CD4-positive, alpha-beta memory T cell (primary cell): ENCODE measurements at regions not wholly inside any gene's neighbourhood (a gene's known extent, or its start where the extent isn't known, plus 50 kb on each side); places are given as distances from the start of the nearest gene placed in this dataset.
"Not testable (repeated sequence)": the region's sequence is repeated elsewhere in the genome, so short reads cannot be mapped to it uniquely, and the experiment has no call there.

Experiments
- CTCF ChIA-PET: fragments of 350-600 bp; sonication (Branson Sonifier 250); formaldehyde crosslinking; loops from one replicate; lab custom pipeline; 2021; ENCODE audit warnings: inconsistent platforms; ENCODE audit not compliant: partially characterized antibody; lab: Charles Lee
- POLR2A ChIA-PET: fragments of 350-600 bp; sonication (Branson Sonifier 250); formaldehyde crosslinking; loops from one replicate; lab custom pipeline; 2021; ENCODE audit not compliant: partially characterized antibody; lab: Charles Lee
- DNase-seq, 5 donors: peaks; one replicate each; pipeline versions ENCODE4 v3.0.0 to v3.0.0-alpha.2; 2020 to 2022; ENCODE audit warnings: mixed read lengths in 1 of 5
- H3K27ac ChIP-seq: one replicate; pipeline ENCODE4 v1.7.0; 2013; ENCODE audit warnings: low read depth, low read length
- H3K27me3 ChIP-seq: 2 replicates; pipeline ENCODE4 v1.7.0; 2013; ENCODE audit warnings: mild to moderate bottlenecking, low read length, moderate library complexity; ENCODE audit not compliant: insufficient read depth
- H3K36me3 ChIP-seq: 2 replicates; pipeline ENCODE4 v1.7.0; 2013; ENCODE audit warnings: mild to moderate bottlenecking, low read length, moderate library complexity; ENCODE audit not compliant: insufficient read depth
- H3K4me1 ChIP-seq: 2 replicates; pipeline ENCODE4 v1.7.0; 2013; ENCODE audit warnings: mild to moderate bottlenecking, low read length, moderate library complexity; ENCODE audit not compliant: insufficient read depth
- H3K4me3 ChIP-seq, 2 donors: one replicate each; pipeline ENCODE4 v1.7.0; 2013; ENCODE audit warnings: low read length in 2 of 2, mild to moderate bottlenecking in 1 of 2
- H3K9me3 ChIP-seq, 2 donors: one replicate each; pipeline ENCODE4 v1.7.0; 2013; ENCODE audit warnings: low read length in 2 of 2, control low read depth in 1 of 2; ENCODE audit not compliant: control insufficient read depth in 1 of 2
- H3K27ac Mint-ChIP-seq, 7 donors: one replicate each; pipeline ENCODE4 v1.8.0; 2020 to 2021; ENCODE audit warnings: mixed read lengths in 7 of 7, mild to moderate bottlenecking in 6 of 7, inconsistent platforms in 3 of 7, moderate library complexity in 3 of 7
- H3K27me3 Mint-ChIP-seq, 2 donors: one replicate each; pipeline ENCODE4 v1.8.0; 2020 to 2021; ENCODE audit warnings: mixed read lengths in 2 of 2
- H3K36me3 Mint-ChIP-seq, 2 donors: one replicate each; pipeline ENCODE4 v1.8.0; 2020 to 2021; ENCODE audit warnings: mixed read lengths in 2 of 2, inconsistent platforms in 1 of 2, mild to moderate bottlenecking in 1 of 2
- H3K4me1 Mint-ChIP-seq, 4 donors: one replicate each; pipeline ENCODE4 v1.8.0; 2020 to 2021; ENCODE audit warnings: mixed read lengths in 4 of 4, mild to moderate bottlenecking in 1 of 4
- H3K4me3 Mint-ChIP-seq, 8 donors: one replicate each; pipeline ENCODE4 v1.8.0; 2020 to 2021; ENCODE audit warnings: mixed read lengths in 8 of 8, mild to moderate bottlenecking in 7 of 8, moderate library complexity in 6 of 8, inconsistent platforms in 3 of 8
- H3K9me3 Mint-ChIP-seq, 8 donors: one replicate each; pipeline ENCODE4 v1.8.0; 2020 to 2021; ENCODE audit warnings: mixed read lengths in 8 of 8, mild to moderate bottlenecking in 5 of 8, inconsistent platforms in 3 of 8, moderate library complexity in 1 of 8
- intact Hi-C: fragments of 100-400 bp; cut with micrococcal nuclease; formaldehyde crosslinking; loops from one replicate; pipeline ENCODE4 v1.15.1; 2023

- H3K27me3 Mint-ChIP-seq = no peaks in the 10 kb centered on the region
- POLR2A ChIA-PET = no interaction called here
- CTCF ChIA-PET = no interaction called here
Observed at GRCh38 chr4:130028552-130028951, 932.6 kb downstream of the C4orf33 start.

DNA sequence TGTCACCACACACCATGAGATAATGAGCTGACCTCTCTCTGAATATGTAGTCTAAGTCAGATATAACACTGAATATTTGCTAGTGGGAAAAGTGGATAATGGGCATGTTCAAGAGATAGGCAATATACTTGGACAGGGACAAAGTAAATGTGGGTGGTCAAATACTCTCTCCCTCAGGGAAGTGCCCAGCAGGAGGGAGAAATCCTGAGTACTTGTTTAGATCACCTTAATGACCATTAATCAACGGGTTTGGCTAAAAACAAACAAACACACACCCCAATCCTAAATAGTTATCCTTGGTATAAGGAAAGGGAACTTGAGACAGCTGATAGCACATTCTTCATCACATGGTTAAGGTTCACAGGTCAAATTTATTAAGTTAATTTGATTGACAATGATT, 933.5 kb downstream of the C4orf33 start:
- H3K4me3 Mint-ChIP-seq = no peak overlapping the region
- H3K4me1 Mint-ChIP-seq = no peaks in the 10 kb centered on the region
- no peaks in the 10 kb centered on the region for H3K27me3 ChIP-seq
- POLR2A ChIA-PET = no interaction called here
- H3K4me3 ChIP-seq = no peak overlapping the region
- H3K4me1 ChIP-seq = no peaks in the 10 kb centered on the region
- no peaks in the 10 kb centered on the region for H3K9me3 ChIP-seq
- intact Hi-C loops = no loop called here
- no peaks in the 10 kb centered on the region for H3K36me3 Mint-ChIP-seq
- peaks cover 0 to 2% (median 0%) of the 10 kb centered on the region in 8 donors for H3K9me3 Mint-ChIP-seq
- no peak overlapping the region for H3K27ac Mint-ChIP-seq
- H3K27ac ChIP-seq = no peak overlapping the region
- H3K36me3 ChIP-seq = no peaks in the 10 kb centered on the region
- CTCF ChIA-PET = no interaction called here
- DNase-seq = no peak
- H3K27me3 Mint-ChIP-seq = no peaks in the 10 kb centered on the region

More at GRCh38 chr4:130028552-130028951, 932.6 kb downstream of the C4orf33 start:
- Histone ChIP-seq H3K36me3 (no peaks in the 10 kb centered on the region), H3K4me1 (no peaks in the 10 kb centered on the region), H3K27ac (no peak overlapping the region), H3K4me3 (no peak overlapping the region), H3K9me3 (no peaks in the 10 kb centered on the region), H3K27me3 (no peaks in the 10 kb centered on the region)
- Mint-ChIP-seq H3K4me3 (no peak overlapping the region), H3K27ac (no peak overlapping the region), H3K4me1 (no peaks in the 10 kb centered on the region), H3K36me3 (no peaks in the 10 kb centered on the region), H3K9me3 (peaks cover 0 to 2% (median 0%) of the 10 kb centered on the region in 8 donors)
- intact Hi-C loops = no loop called here
- no peak for DNase-seq

DNA sequence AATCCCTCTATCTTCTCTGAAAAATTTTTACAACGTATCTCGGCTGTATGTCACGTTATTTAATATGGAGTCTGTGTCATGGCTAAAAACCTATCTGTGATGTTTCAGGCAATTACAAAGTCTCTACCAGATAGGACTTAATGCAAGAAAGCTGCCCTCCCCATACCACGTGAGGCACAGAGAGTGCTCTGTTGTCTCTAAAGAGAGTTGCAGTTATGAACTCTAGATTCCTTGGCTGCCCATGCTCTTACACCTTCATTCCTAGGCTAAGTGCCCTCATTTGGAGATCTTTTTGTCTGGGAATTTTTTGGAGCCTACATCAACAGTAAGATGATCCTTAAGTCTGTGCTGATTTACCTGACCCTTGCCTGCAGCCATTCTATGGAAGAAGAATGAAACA, 935.9 kb downstream of the C4orf33 start:
- no peaks in the 10 kb centered on the region for H3K36me3 Mint-ChIP-seq
- Histone ChIP-seq H3K27ac (no peak overlapping the region), H3K9me3 (no peaks in the 10 kb centered on the region), H3K27me3 (no peaks in the 10 kb centered on the region), H3K4me3 (no peak overlapping the region), H3K36me3 (no peaks in the 10 kb centered on the region), H3K4me1 (no peaks in the 10 kb centered on the region)
- POLR2A ChIA-PET = no interaction called here
- peaks cover 0 to 1% (median 0%) of the 10 kb centered on the region in 8 donors for H3K9me3 Mint-ChIP-seq
- no peaks in the 10 kb centered on the region for H3K27me3 Mint-ChIP-seq
- CTCF ChIA-PET = no interaction called here
- no peaks in the 10 kb centered on the region for H3K4me1 Mint-ChIP-seq
- H3K27ac Mint-ChIP-seq = no peak overlapping the region
- no peak for DNase-seq
- intact Hi-C loops = no loop called here
- H3K4me3 Mint-ChIP-seq = no peak overlapping the region

GRCh38 chr4:130033657-130034056, 937.7 kb downstream of the C4orf33 start:
- H3K9me3 Mint-ChIP-seq, H3K27me3 ChIP-seq, H3K27ac Mint-ChIP-seq, H3K4me3 ChIP-seq, CTCF ChIA-PET, H3K4me1 ChIP-seq, H3K4me1 Mint-ChIP-seq, H3K4me3 Mint-ChIP-seq, intact Hi-C loops, H3K9me3 ChIP-seq, H3K27ac ChIP-seq, POLR2A ChIA-PET, H3K36me3 ChIP-seq, H3K27me3 Mint-ChIP-seq, H3K36me3 Mint-ChIP-seq, DNase-seq: not testable (repeated sequence)

- Mint-ChIP-seq H3K4me3 (no peak overlapping the region), H3K27ac (no peak overlapping the region), H3K9me3 (peaks cover 0 to 6% (median 2%) of the 10 kb centered on the region in 8 donors), H3K27me3 (no peaks in the 10 kb centered on the region), H3K4me1 (no peaks in the 10 kb centered on the region), H3K36me3 (no peaks in the 10 kb centered on the region)
- ChIA-PET CTCF (no interaction called here), POLR2A (no interaction called here)
- Histone ChIP-seq H3K4me1 (no peaks in the 10 kb centered on the region), H3K9me3 (no peaks in the 10 kb centered on the region), H3K4me3 (no peak overlapping the region), H3K27me3 (no peaks in the 10 kb centered on the region), H3K27ac (no peak overlapping the region), H3K36me3 (no peaks in the 10 kb centered on the region)
- intact Hi-C loops = no loop called here
- no peak for DNase-seq
Observed at GRCh38 chr4:130034876-130035275, 938.9 kb downstream of the C4orf33 start.

GRCh38 chr4:130035391-130035790, 939.4 kb downstream of the C4orf33 start:
- Mint-ChIP-seq H3K27ac (no peak overlapping the region), H3K27me3 (no peaks in the 10 kb centered on the region), H3K36me3 (no peaks in the 10 kb centered on the region), H3K4me1 (no peaks in the 10 kb centered on the region), H3K9me3 (peaks cover 0 to 6% (median 2%) of the 10 kb centered on the region in 8 donors), H3K4me3 (no peak overlapping the region)
- POLR2A ChIA-PET = no interaction called here
- no peak for DNase-seq
- Histone ChIP-seq H3K9me3 (no peaks in the 10 kb centered on the region), H3K4me1 (no peaks in the 10 kb centered on the region), H3K27me3 (no peaks in the 10 kb centered on the region), H3K4me3 (no peak overlapping the region), H3K27ac (no peak overlapping the region), H3K36me3 (no peaks in the 10 kb centered on the region)
- intact Hi-C loops = no loop called here
- CTCF ChIA-PET = no interaction called here

GRCh38 chr4:130037866-130038265, 941.9 kb downstream of the C4orf33 start:
- H3K4me3 ChIP-seq, H3K36me3 ChIP-seq, POLR2A ChIA-PET, CTCF ChIA-PET, H3K9me3 ChIP-seq, DNase-seq, H3K27me3 Mint-ChIP-seq, H3K4me1 ChIP-seq, H3K4me1 Mint-ChIP-seq, H3K27ac ChIP-seq, H3K9me3 Mint-ChIP-seq, intact Hi-C loops, H3K4me3 Mint-ChIP-seq, H3K36me3 Mint-ChIP-seq, H3K27me3 ChIP-seq: not testable (repeated sequence)
- peak overlapping the region in 1 of 7 donors; percentile 24 for H3K27ac Mint-ChIP-seq

DNA sequence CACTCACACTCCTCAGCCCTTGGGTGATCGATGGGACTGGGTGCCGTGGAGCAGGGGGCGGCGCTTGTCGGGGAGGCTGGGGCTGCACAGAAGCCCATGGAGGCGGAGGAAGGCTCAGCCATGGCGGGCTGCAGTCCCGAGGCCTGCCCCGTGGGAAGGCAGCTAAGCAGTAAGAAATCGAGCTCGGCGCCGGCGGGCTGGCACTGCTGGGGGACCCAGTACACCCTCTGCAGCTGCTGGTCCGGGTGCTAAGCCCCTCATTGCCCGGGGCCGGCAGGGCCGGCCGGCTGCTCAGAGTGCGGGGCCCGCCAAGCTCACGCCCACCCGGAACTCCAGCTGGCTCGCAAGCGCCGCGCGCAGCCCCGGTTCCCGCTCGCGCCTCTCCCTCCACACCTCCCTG, 942.6 kb downstream of the C4orf33 start:
- H3K4me3 ChIP-seq, H3K9me3 ChIP-seq, H3K27ac ChIP-seq, POLR2A ChIA-PET, H3K27me3 Mint-ChIP-seq, H3K27ac Mint-ChIP-seq, H3K4me1 ChIP-seq, H3K4me1 Mint-ChIP-seq, H3K36me3 Mint-ChIP-seq, intact Hi-C loops, H3K4me3 Mint-ChIP-seq, DNase-seq, CTCF ChIA-PET, H3K9me3 Mint-ChIP-seq, H3K27me3 ChIP-seq, H3K36me3 ChIP-seq: not testable (repeated sequence)
